ENCODE measurements at regions not wholly inside any gene's neighbourhood (a gene's known extent, or its start where the extent isn't known, plus 50 kb on each side); places are given as distances from the start of the nearest gene placed in this dataset.

DNA sequence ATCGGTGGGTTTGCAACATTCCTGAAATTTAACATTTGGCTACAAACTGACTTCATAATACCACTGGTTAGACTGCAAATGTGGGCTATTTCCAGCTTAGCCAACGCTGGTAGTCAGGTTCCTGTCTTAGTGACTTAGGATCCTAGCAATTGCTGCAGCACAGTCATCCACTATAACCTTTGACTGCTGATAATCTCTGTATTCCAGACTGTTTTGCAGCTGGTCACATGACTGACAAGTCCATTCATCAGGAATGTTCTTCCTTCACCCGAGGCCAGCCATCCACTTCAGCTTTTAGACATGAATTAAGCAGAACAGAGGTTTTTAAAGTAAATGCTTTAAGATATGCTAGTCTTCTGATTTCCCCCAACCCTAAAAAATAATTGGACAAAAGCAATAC is 425.9 kb upstream of the MPDZ start:
- TF ChIP-seq, protein P1, sequence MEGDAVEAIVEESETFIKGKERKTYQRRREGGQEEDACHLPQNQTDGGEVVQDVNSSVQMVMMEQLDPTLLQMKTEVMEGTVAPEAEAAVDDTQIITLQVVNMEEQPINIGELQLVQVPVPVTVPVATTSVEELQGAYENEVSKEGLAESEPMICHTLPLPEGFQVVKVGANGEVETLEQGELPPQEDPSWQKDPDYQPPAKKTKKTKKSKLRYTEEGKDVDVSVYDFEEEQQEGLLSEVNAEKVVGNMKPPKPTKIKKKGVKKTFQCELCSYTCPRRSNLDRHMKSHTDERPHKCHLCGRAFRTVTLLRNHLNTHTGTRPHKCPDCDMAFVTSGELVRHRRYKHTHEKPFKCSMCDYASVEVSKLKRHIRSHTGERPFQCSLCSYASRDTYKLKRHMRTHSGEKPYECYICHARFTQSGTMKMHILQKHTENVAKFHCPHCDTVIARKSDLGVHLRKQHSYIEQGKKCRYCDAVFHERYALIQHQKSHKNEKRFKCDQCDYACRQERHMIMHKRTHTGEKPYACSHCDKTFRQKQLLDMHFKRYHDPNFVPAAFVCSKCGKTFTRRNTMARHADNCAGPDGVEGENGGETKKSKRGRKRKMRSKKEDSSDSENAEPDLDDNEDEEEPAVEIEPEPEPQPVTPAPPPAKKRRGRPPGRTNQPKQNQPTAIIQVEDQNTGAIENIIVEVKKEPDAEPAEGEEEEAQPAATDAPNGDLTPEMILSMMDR (conservative IDR thresholded peaks at IDR 0.05) = no peak
- no peak overlapping the region for H3K27ac ChIP-seq

DNA sequence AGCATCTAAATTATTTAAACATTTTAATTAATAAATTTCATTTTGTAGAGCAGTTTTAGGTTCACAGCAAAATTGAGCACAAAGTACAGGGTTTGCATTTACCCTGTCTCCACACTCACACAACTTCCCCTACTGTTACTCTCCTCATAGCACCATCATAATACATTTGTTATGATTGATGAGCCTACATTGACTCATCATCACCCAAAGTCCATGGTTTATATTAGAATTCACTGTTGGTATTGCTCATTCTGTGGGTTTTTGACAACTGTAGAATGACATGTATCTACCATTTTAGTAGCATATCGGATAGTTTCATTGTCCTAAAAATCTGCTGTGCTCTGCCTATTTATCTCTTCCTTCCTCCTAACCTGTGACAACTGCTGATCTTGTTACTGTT is 411.1 kb upstream of the MPDZ start:
- TF ChIP-seq, protein P1 (conservative IDR thresholded peaks at IDR 0.05) = no peak
- no peak overlapping the region for H3K27ac ChIP-seq

DNA sequence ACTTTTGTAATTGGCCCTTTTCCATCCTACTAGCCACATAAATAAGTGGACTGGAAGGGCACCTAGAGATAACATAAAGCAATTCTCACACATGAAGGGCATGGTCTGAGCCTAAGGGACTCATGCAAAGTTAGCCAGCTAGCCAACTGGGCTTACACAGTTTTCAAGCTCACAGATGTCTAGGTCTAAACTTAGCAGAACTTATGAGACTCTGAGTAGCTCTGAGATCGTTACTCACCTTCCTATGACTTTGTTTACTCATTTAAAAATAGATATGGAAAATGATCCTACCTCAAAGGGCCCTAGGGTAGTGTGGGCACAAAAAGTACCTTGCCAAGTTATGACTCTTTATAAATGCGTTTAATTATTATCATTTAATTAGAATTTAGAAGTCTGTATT is 410.4 kb upstream of the MPDZ start:
- H3K27ac ChIP-seq = no peak overlapping the region
- TF ChIP-seq, protein P1 (conservative IDR thresholded peaks at IDR 0.05) = no peak

DNA sequence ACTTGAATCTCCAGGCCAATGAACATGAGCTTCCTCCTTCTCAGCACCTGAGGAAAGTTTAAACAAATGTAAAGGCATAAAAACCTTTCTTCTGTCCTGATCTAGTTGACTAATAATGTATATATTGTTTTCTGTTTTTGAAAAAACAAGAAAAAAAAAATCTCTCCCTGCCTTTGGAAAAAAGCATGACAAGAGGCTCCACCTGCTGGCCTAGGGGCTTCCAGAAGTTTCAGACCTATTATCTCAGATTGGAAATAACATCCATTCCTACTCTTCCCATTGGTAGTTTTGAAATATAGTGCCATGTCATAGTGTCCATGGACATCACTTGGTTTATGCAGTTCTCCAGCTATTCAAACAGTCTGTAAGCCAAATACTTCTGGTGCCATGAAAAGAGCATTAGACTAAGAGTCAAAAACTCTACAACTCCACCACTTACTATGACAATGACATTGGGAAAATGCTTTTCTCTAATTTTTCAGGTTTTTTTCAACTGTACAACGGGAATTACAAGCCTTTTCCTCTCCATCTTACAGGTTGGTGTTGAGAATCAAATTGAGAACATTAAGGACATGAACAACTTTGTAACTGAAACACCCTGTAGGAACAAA is 409.6 kb upstream of the MPDZ start:
- TF ChIP-seq, protein P1 (conservative IDR thresholded peaks at IDR 0.05) = peak; percentile 84
- peak overlapping the region; percentile 35; the same call in 1 of the 2 replicates for H3K27ac ChIP-seq

DNA sequence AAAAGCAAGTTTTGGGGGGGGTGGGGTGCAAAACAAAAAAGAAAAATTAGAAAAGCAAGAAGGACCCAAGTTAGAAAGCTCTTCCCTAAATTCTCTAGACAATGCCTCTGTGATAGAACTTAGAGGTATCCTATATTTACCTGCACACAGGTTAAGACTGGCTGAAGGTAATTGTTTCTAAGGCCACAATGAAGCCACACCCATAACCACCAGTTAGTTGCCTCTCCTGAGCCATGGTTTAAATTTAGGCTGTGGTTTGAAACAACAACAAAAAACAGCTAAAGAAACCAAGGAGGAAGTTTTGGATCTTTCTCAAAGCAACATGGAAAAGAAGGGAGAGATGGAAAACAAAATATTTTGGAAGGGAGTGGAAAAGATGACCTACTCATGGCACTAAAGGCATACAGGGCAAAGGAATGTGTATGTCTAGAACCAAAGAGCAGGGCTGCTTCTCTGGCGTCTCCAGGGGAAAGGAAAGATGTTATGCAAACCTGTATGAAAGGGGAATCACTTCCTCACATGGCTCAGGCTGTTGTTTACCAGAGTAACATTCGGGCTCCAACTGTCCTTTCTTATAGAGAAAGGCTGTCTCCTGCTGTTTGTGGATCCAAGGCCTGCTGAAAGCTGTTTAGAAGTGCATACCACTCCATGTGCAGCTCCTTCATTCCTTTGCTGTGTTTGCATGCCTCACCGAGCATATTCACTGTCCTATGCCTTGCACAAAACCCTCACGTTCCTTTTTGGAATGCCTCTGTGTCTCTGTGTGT is 408.9 kb upstream of the MPDZ start:
- TF ChIP-seq, protein P1 (conservative IDR thresholded peaks at IDR 0.05) = no peak
- H3K27ac ChIP-seq = peak overlapping the region; percentile 35; the same call in 1 of the 2 replicates

DNA sequence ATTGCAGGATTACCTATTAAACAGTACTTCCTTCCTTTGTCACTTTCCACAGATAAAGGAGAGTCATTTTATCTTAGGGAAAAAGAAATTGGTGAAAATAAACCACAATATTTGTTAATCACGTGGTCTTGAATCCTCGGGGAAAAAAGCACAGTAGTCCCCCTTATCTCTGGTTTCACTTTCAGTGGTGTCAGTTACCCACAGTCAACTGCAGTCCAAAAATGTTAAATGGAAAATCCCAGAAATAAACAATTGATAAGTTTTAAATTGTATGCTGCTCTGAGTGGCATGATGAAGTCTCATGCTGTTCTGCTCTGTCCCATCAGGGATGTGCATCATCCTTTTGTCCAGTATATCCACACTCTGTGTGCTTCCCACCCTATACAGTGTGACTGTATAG is 405.2 kb upstream of the MPDZ start:
- TF ChIP-seq, protein P1 (conservative IDR thresholded peaks at IDR 0.05) = no peak
- no peak overlapping the region for H3K27ac ChIP-seq

DNA sequence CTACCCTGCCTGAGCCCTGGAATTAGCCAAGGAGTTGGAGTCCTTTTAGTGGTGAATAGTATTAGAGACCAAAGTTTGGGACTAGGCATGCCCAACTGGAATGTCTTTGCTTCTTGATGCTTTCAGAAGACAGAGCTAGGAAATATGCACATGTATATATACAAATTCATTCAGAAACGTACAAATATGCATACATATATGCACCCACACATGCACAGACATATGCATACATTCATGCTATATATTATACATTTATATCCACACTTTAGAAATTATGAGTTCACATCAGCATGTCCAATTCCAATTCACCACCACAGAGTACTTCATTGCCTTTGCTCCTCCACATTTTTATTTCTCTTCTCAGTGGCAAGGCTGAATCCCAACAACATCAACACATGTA is 398.3 kb upstream of the MPDZ start:
- H3K27ac ChIP-seq = no peak overlapping the region

More for the DNA sequence above, 398.3 kb upstream of the MPDZ start:
- TF ChIP-seq, protein P1 (conservative IDR thresholded peaks at IDR 0.05) = no peak
